ENCODE measurements at regions not wholly inside any gene's neighbourhood (a gene's known extent, or its start where the extent isn't known, plus 50 kb on each side); places are given as distances from the start of the nearest gene placed in this dataset.

GRCh38 chr18:1045658-1046057, 141.0 kb downstream of the ADCYAP1 start:
- ChIA-PET POLR2A (no interaction called here), CTCF (no interaction called here)
- TF ChIP-seq FOXK2 (IDR thresholded peaks at IDR 0.05), result no peak
- no peak for TF ChIP-seq PKNOX1 (IDR thresholded peaks at IDR 0.05)
- TF ChIP-seq NFRKB (IDR thresholded peaks at IDR 0.05), result no peak
- TF ChIP-seq LEF1 (IDR thresholded peaks at IDR 0.05; ENCODE audit: borderline replicate concordance), result no peak
- TF ChIP-seq FOXM1 (IDR thresholded peaks at IDR 0.05; ENCODE audit: borderline replicate concordance), result no peak
- no peak for TF ChIP-seq SUZ12 (IDR thresholded peaks at IDR 0.05)
- TF ChIP-seq ELF4 (IDR thresholded peaks at IDR 0.05), result no peak
- no peak for TF ChIP-seq L3MBTL2 (conservative IDR thresholded peaks at IDR 0.05)
- TF ChIP-seq FOXA1 (IDR thresholded peaks at IDR 0.05), result no peak
- no peak for TF ChIP-seq ARNT (IDR thresholded peaks at IDR 0.05)
- no peak for TF ChIP-seq CTBP1 (IDR thresholded peaks at IDR 0.05; ENCODE audit: borderline replicate concordance)
- no peak for TF ChIP-seq TARDBP (IDR thresholded peaks at IDR 0.05)
- no peak for TF ChIP-seq BHLHE40 (IDR thresholded peaks at IDR 0.05; ENCODE audit: borderline replicate concordance)
- no peak for TF ChIP-seq ZNF384 (IDR thresholded peaks at IDR 0.05)
- TF ChIP-seq HDGF (IDR thresholded peaks at IDR 0.05; ENCODE audit: borderline replicate concordance), result no peak
- TF ChIP-seq SP1 (IDR thresholded peaks at IDR 0.05), result no peak
- DNase-seq (ENCODE audit: extremely low spot score), result no peak

DNA sequence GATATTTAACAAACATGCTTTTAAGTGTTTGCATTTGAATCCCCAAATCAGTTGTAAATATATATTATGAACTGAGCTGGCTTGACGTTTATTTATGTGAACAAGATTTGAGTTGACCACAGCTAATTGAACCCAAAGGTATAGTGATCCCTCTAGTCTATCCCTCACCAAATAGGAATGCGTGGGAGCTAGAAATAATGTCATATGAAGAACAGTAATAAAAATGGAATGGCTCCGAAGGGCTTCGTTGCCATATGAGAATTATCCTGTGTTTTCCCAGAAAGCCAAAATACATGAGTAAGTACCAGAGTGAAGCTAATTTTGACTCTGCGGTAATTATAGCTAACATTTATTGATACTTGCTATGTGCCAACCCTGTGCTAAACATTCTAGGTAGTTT, 142.7 kb downstream of the ADCYAP1 start:
- no peak for DNase-seq (ENCODE audit: extremely low spot score)
- no peak for TF ChIP-seq PKNOX1 (IDR thresholded peaks at IDR 0.05)
- ChIA-PET CTCF (no interaction called here), POLR2A (no interaction called here)

GRCh38 chr18:1048032-1048431, 143.4 kb downstream of the ADCYAP1 start:
- no peak for TF ChIP-seq LEF1 (IDR thresholded peaks at IDR 0.05; ENCODE audit: borderline replicate concordance)
- no peak for TF ChIP-seq SP1 (IDR thresholded peaks at IDR 0.05)
- no peak for TF ChIP-seq ELF4 (IDR thresholded peaks at IDR 0.05)
- TF ChIP-seq PKNOX1 (IDR thresholded peaks at IDR 0.05), result no peak
- no peak for TF ChIP-seq FOXA1 (IDR thresholded peaks at IDR 0.05)
- no peak for TF ChIP-seq L3MBTL2 (conservative IDR thresholded peaks at IDR 0.05)
- TF ChIP-seq HDGF (IDR thresholded peaks at IDR 0.05; ENCODE audit: borderline replicate concordance), result no peak
- DNase-seq (ENCODE audit: extremely low spot score), result no peak
- ChIA-PET CTCF (no interaction called here), POLR2A (no interaction called here)

DNA sequence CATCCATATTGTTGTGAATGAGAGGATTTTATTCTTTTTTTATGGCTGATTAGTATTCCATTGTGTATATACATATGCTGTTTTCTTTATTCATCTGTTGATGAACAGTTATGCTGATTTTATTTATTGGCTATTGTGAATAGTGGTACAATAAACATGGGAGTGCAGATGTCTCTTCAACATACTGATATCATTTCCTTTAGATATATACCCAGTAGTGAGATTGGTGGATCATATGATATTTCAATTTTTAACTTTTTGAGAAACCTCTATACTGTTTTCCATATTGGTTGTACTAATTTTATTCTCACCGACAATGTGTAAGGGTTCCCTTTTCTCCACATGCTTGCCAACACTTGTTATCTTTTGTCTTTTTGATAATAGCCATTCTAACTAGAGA, 144.5 kb downstream of the ADCYAP1 start:
- CTCF ChIA-PET, result no interaction called here
- no peak for DNase-seq (ENCODE audit: extremely low spot score)
- POLR2A ChIA-PET, result no interaction called here
- TF ChIP-seq FOXM1 (IDR thresholded peaks at IDR 0.05; ENCODE audit: borderline replicate concordance) (no peak), FOXA1 (IDR thresholded peaks at IDR 0.05) (no peak), FOXK2 (IDR thresholded peaks at IDR 0.05) (no peak), PKNOX1 (IDR thresholded peaks at IDR 0.05) (no peak), SP1 (IDR thresholded peaks at IDR 0.05) (no peak), HDGF (IDR thresholded peaks at IDR 0.05; ENCODE audit: borderline replicate concordance) (no peak)

DNA sequence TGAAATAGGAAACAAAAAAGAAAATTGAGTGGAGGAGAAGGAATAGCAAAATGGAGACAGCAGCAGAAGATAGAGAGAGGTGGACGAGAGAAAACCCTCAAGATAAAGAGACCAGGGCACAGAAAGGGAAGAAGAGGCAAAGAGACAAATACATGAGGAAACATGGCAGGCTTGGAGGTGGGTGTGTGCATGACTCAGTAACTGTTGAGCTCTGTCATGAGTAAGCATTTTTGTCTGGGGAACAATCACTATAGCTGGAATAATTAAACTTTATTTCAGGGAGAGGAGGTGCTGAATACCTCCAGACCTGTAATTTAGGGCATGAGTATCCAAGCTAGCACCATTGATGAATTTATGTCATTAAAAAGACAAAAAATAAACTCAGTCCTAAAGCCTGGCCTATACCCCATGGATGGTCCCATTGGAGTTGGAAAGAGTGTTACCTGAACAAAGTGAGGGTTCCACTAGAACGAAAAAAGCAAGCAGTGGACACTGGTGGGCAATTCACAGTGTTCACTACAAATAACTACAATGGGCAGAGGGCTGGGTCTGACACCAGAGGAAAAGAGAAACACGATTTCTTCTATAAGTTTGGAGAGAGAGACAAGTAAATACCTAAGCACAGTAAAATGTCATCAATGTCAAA, 145.5 kb downstream of the ADCYAP1 start:
- CTCF ChIA-PET, result no interaction called here
- no peak for DNase-seq (ENCODE audit: extremely low spot score)
- POLR2A ChIA-PET, result no interaction called here
- TF ChIP-seq SP1 (IDR thresholded peaks at IDR 0.05) (no peak), PKNOX1 (IDR thresholded peaks at IDR 0.05) (no peak), ELF4 (IDR thresholded peaks at IDR 0.05) (no peak), FOXK2 (IDR thresholded peaks at IDR 0.05) (no peak), LEF1 (IDR thresholded peaks at IDR 0.05; ENCODE audit: borderline replicate concordance) (no peak), CTBP1 (IDR thresholded peaks at IDR 0.05; ENCODE audit: borderline replicate concordance) (no peak), ARNT (IDR thresholded peaks at IDR 0.05) (no peak), ZNF384 (IDR thresholded peaks at IDR 0.05) (no peak), FOXA1 (IDR thresholded peaks at IDR 0.05) (no peak), FOXM1 (IDR thresholded peaks at IDR 0.05; ENCODE audit: borderline replicate concordance) (no peak)

DNA sequence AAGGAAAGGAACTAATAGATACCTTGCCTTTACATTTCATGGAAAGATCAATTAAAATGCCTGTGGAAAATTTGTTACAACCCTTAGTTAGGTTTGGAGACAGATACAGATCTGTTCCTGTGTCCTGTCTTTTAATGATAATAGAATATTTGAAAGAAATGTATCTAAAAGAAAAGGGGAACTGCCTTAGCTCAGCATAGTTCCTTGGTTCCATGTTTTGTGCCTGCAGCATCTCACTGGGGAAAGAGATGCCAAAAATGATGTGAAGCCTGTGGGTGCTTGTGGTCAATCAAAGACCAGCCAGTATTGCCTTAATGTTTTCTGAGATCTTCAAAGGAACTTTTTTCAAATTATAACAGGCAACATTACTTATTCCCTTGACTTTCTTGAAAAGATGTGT, 147.6 kb downstream of the ADCYAP1 start:
- TF ChIP-seq ARNT (IDR thresholded peaks at IDR 0.05) (no peak), HDGF (IDR thresholded peaks at IDR 0.05; ENCODE audit: borderline replicate concordance) (no peak), L3MBTL2 (conservative IDR thresholded peaks at IDR 0.05) (no peak), ELF4 (IDR thresholded peaks at IDR 0.05) (no peak), CTBP1 (IDR thresholded peaks at IDR 0.05; ENCODE audit: borderline replicate concordance) (no peak), ZNF384 (IDR thresholded peaks at IDR 0.05) (no peak), BHLHE40 (IDR thresholded peaks at IDR 0.05; ENCODE audit: borderline replicate concordance) (no peak), FOXM1 (IDR thresholded peaks at IDR 0.05; ENCODE audit: borderline replicate concordance) (no peak), TARDBP (IDR thresholded peaks at IDR 0.05) (no peak), SUZ12 (IDR thresholded peaks at IDR 0.05) (no peak), SP1 (IDR thresholded peaks at IDR 0.05) (no peak), LEF1 (IDR thresholded peaks at IDR 0.05; ENCODE audit: borderline replicate concordance) (no peak), FOXK2 (IDR thresholded peaks at IDR 0.05) (no peak), NFRKB (IDR thresholded peaks at IDR 0.05) (no peak), FOXA1 (IDR thresholded peaks at IDR 0.05) (no peak), PKNOX1 (IDR thresholded peaks at IDR 0.05) (no peak)
- ChIA-PET POLR2A (no interaction called here), CTCF (no interaction called here)
- no peak for DNase-seq (ENCODE audit: extremely low spot score)

Measured in HEK293T (cell line).